ENCODE measurements at regions not wholly inside any gene's neighbourhood (a gene's known extent, or its start where the extent isn't known, plus 50 kb on each side); places are given as distances from the start of the nearest gene placed in this dataset.

DNA sequence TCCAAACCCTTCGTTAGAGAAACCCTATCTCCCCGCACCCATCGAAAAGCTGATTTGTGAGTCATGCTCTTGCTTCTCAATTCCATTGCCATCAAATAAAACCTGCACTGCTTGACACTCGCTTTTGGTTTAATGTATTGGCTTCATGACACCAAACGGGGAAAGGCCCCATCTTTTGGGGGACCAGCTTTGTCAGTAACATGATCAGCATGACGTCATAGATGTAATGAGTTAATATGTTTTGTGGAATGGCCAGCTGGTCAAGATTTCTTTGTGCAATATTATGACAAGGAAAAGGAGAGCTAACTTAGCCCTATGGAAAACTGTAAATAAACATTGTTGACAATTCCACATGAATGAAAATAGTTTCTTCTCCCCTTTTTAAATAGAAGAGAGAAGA is 1260.5 kb upstream of the CELF2 start:
- no peaks in the 10 kb centered on the region for H3K4me1 ChIP-seq (ENCODE audit: control insufficient read depth in 4 of 4, insufficient read depth in 4 of 4, low read length in 3 of 4)
- no peaks in the 10 kb centered on the region for H3K27me3 ChIP-seq (ENCODE audit: control insufficient read depth in 4 of 4, insufficient read depth in 4 of 4, low read length in 3 of 4)
- H3K9ac ChIP-seq (ENCODE audit: low read depth in 1 of 2, low read length in 2 of 2), result no peak overlapping the region
- peaks cover 0 to 2% (median 0%) of the 10 kb centered on the region in 4 donors for H3K9me3 ChIP-seq (ENCODE audit: control insufficient read depth in 4 of 4, low read length in 3 of 4)
- TF ChIP-seq HNF4G (IDR thresholded peaks at IDR 0.05), result no peak
- TF ChIP-seq NR2F2 (IDR thresholded peaks at IDR 0.05), result no peak
- no peak for TF ChIP-seq ZBTB33 (IDR thresholded peaks at IDR 0.05)
- TF ChIP-seq HNF4A (conservative IDR thresholded peaks at IDR 0.05), result no peak
- DNase-seq (ENCODE audit: low spot score), result no peak
- 70% methylated on average over 6 of the region's 6 CpGs for WGBS
- no peak overlapping the region for H3K27ac ChIP-seq (ENCODE audit: low read depth in 1 of 2, low read length in 2 of 2)
- H3K4me3 ChIP-seq (ENCODE audit: low read depth in 1 of 3, low read length in 3 of 3), result no peak overlapping the region
- H3K36me3 ChIP-seq (ENCODE audit: control insufficient read depth in 4 of 4, insufficient read depth in 3 of 4, low read depth in 1 of 4, low read length in 3 of 4), result no peaks in the 10 kb centered on the region

DNA sequence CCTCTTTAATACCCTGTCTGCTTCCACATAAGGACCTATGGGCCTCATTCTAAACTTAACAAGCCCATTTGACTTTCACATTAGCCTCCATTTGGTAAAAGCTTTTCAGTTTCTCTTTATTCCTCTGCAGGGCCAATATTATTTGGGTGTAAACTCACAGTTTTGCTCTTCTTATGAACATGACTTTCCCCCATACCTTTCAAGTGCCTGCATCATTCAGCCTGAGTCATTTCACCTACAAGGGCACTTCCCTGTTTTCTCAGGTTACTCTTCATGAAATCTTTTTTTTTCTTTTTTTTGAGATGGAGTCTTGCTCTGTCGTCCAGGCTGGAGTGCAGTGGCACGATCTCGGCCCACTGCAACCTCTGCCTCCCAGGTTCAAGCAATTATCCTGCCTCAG is 1258.1 kb upstream of the CELF2 start:
- 70% methylated on average over 3 of the region's 3 CpGs for WGBS
- Histone ChIP-seq H3K36me3 (ENCODE audit: control insufficient read depth in 4 of 4, insufficient read depth in 3 of 4, low read depth in 1 of 4, low read length in 3 of 4) (no peaks in the 10 kb centered on the region), H3K9me3 (ENCODE audit: control insufficient read depth in 4 of 4, low read length in 3 of 4) (peaks cover 0 to 2% (median 0%) of the 10 kb centered on the region in 4 donors), H3K4me1 (ENCODE audit: control insufficient read depth in 4 of 4, insufficient read depth in 4 of 4, low read length in 3 of 4) (no peaks in the 10 kb centered on the region), H3K9ac (ENCODE audit: low read depth in 1 of 2, low read length in 2 of 2) (no peak overlapping the region), H3K4me3 (ENCODE audit: low read depth in 1 of 3, low read length in 3 of 3) (no peak overlapping the region), H3K27me3 (ENCODE audit: control insufficient read depth in 4 of 4, insufficient read depth in 4 of 4, low read length in 3 of 4) (no peaks in the 10 kb centered on the region), H3K27ac (ENCODE audit: low read depth in 1 of 2, low read length in 2 of 2) (no peak overlapping the region)
- TF ChIP-seq RAD21 (IDR thresholded peaks at IDR 0.05), result no peak
- no peak for DNase-seq (ENCODE audit: low spot score)

DNA sequence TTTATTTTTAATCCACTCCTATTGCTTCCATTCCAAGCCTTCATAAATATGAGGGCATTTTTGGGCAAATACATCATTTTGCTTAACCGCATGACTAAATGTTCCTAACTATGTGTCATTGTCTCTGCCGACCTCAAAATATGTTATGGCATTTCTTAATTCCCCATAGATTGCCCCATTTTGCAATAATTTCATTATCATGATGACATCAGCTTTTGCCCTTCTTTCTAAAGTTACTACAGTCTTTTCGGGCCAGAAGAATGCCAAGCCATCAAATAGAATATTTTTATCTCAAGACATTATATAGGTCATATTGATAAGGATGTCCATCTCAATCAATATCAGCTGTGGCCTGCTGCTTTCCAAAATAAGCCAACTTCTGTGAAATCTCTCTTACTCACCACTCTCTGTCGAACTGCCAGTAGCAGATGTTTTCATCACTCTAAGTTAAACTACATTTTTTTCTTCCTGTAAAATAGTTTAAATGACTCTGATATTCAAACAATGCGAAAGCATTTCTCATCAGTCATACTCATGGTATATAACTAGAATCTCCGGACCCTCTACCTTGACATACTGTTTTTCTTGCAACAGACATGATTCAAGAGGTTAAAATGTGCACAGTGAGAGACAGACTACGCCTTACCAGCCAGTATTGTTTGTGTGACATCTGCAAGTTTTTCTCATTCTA is 1254.6 kb upstream of the CELF2 start:
- H3K36me3 ChIP-seq (ENCODE audit: control insufficient read depth in 4 of 4, insufficient read depth in 3 of 4, low read depth in 1 of 4, low read length in 3 of 4), result no peaks in the 10 kb centered on the region
- no peak for DNase-seq (ENCODE audit: low spot score)
- H3K27me3 ChIP-seq (ENCODE audit: control insufficient read depth in 4 of 4, insufficient read depth in 4 of 4, low read length in 3 of 4), result peaks cover 0 to 3% (median 0%) of the 10 kb centered on the region in 4 donors
- H3K9me3 ChIP-seq (ENCODE audit: control insufficient read depth in 4 of 4, low read length in 3 of 4), result no peaks in the 10 kb centered on the region
- no peak overlapping the region for H3K4me3 ChIP-seq (ENCODE audit: low read depth in 1 of 3, low read length in 3 of 3)
- H3K27ac ChIP-seq (ENCODE audit: low read depth in 1 of 2, low read length in 2 of 2), result no peak overlapping the region
- H3K4me1 ChIP-seq (ENCODE audit: control insufficient read depth in 4 of 4, insufficient read depth in 4 of 4, low read length in 3 of 4), result no peaks in the 10 kb centered on the region
- TF ChIP-seq ATF3 (IDR thresholded peaks at IDR 0.05) (no peak), GABPA (IDR thresholded peaks at IDR 0.05 in 1 of 2, conservative IDR thresholded peaks at IDR 0.05 in 1 of 2) (no peak), RAD21 (IDR thresholded peaks at IDR 0.05) (no peak), CTCF (IDR thresholded peaks at IDR 0.05; ENCODE audit: low read depth, low read length, missing input control) (no peak), HNF4A (conservative IDR thresholded peaks at IDR 0.05) (no peak), SP1 (IDR thresholded peaks at IDR 0.05) (no peak), RXRA (IDR thresholded peaks at IDR 0.05) (no peak), NR2F2 (IDR thresholded peaks at IDR 0.05) (no peak), EGR1 (IDR thresholded peaks at IDR 0.05; ENCODE audit: low read depth in 2 of 2) (no peak), JUND (IDR thresholded peaks at IDR 0.05) (no peak), ZBTB33 (IDR thresholded peaks at IDR 0.05) (no peak), TAF1 (conservative IDR thresholded peaks at IDR 0.05) (no peak), FOXA1 (IDR thresholded peaks at IDR 0.05) (no peak), HNF4G (IDR thresholded peaks at IDR 0.05) (no peak), YY1 (IDR thresholded peaks at IDR 0.05) (no peak), FOXA2 (IDR thresholded peaks at IDR 0.05) (no peak)
- TF ChIP-seq, protein P1, sequence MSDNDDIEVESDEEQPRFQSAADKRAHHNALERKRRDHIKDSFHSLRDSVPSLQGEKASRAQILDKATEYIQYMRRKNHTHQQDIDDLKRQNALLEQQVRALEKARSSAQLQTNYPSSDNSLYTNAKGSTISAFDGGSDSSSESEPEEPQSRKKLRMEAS (IDR thresholded peaks at IDR 0.05), result no peak
- TF ChIP-seq, protein P2, sequence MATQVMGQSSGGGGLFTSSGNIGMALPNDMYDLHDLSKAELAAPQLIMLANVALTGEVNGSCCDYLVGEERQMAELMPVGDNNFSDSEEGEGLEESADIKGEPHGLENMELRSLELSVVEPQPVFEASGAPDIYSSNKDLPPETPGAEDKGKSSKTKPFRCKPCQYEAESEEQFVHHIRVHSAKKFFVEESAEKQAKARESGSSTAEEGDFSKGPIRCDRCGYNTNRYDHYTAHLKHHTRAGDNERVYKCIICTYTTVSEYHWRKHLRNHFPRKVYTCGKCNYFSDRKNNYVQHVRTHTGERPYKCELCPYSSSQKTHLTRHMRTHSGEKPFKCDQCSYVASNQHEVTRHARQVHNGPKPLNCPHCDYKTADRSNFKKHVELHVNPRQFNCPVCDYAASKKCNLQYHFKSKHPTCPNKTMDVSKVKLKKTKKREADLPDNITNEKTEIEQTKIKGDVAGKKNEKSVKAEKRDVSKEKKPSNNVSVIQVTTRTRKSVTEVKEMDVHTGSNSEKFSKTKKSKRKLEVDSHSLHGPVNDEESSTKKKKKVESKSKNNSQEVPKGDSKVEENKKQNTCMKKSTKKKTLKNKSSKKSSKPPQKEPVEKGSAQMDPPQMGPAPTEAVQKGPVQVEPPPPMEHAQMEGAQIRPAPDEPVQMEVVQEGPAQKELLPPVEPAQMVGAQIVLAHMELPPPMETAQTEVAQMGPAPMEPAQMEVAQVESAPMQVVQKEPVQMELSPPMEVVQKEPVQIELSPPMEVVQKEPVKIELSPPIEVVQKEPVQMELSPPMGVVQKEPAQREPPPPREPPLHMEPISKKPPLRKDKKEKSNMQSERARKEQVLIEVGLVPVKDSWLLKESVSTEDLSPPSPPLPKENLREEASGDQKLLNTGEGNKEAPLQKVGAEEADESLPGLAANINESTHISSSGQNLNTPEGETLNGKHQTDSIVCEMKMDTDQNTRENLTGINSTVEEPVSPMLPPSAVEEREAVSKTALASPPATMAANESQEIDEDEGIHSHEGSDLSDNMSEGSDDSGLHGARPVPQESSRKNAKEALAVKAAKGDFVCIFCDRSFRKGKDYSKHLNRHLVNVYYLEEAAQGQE (IDR thresholded peaks at IDR 0.05), result no peak
- WGBS, result 65% methylated on average over 7 of the region's 7 CpGs
- H3K9ac ChIP-seq (ENCODE audit: low read depth in 1 of 2, low read length in 2 of 2), result no peak overlapping the region
